DOHH2 (cell line): ENCODE measurements at regions not wholly inside any gene's neighbourhood (a gene's known extent, or its start where the extent isn't known, plus 50 kb on each side); places are given as distances from the start of the nearest gene placed in this dataset.
"Not testable (repeated sequence)": the region's sequence is repeated elsewhere in the genome, so short reads cannot be mapped to it uniquely, and the experiment has no call there.

Experiments
- H3F3A ChIP-seq: fragments of 200-600 bp; sonication (generic), shearing (Covaris generic); 2 replicates; pipeline ENCODE4 v1.6.0; 2016; ENCODE audit warnings: antibody characterized with exemption, mild to moderate bottlenecking; ENCODE audit not compliant: control insufficient read depth, insufficient read depth
- H3K27ac ChIP-seq: fragments of 200-600 bp; sonication (generic); 2 replicates; pipeline ENCODE4 v1.5.1; 2014; ENCODE audit warnings: low read depth, mild to moderate bottlenecking, low read length, moderate library complexity
- H3K27me3 ChIP-seq: fragments of 200-600 bp; sonication (generic); 2 replicates; pipeline ENCODE4 v1.6.1; 2014; ENCODE audit warnings: mild to moderate bottlenecking, low read length, mixed read lengths; ENCODE audit not compliant: control insufficient read depth
- H3K36me3 ChIP-seq: fragments of 200-600 bp; sonication (generic); 2 replicates; pipeline ENCODE4 v1.6.1; 2014; ENCODE audit warnings: mild to moderate bottlenecking, low read length, moderate library complexity, mixed read lengths; ENCODE audit not compliant: control insufficient read depth
- H3K4me1 ChIP-seq: fragments of 200-600 bp; sonication (generic); 2 replicates; pipeline ENCODE4 v1.6.1; 2014; ENCODE audit warnings: mild to moderate bottlenecking, low read length, mixed read lengths; ENCODE audit not compliant: control insufficient read depth
- H3K4me2 ChIP-seq: fragments of 200-600 bp; sonication (generic); 2 replicates; pipeline ENCODE4 v1.6.0; 2014; ENCODE audit warnings: mild to moderate bottlenecking, low read length, moderate library complexity
- H3K4me3 ChIP-seq: fragments of 200-600 bp; sonication (generic); 2 replicates; pipeline ENCODE4 v1.5.1; 2014; ENCODE audit warnings: mild to moderate bottlenecking, low read length, mixed read lengths
- H3K79me2 ChIP-seq: fragments of 200-600 bp; sonication (generic); 2 replicates; pipeline ENCODE4 v1.6.1; 2014; ENCODE audit warnings: mild to moderate bottlenecking, low read length, mixed read lengths; ENCODE audit not compliant: control insufficient read depth
- H3K9me2 ChIP-seq: fragments of 200-600 bp; sonication (generic); replicated peaks from 2 replicates; pipeline ENCODE4 v1.6.1; 2014; ENCODE audit warnings: mild to moderate bottlenecking, low read length, mixed read lengths; ENCODE audit not compliant: control insufficient read depth
- H3K9me3 ChIP-seq: fragments of 200-600 bp; sonication (generic); 2 replicates; pipeline ENCODE4 v1.6.1; 2014; ENCODE audit warnings: antibody characterized with exemption, low read length, mixed read lengths; ENCODE audit not compliant: control insufficient read depth, insufficient read depth
- H4K20me1 ChIP-seq: fragments of 200-600 bp; sonication (generic); 2 replicates; pipeline ENCODE4 v1.6.0; 2014; ENCODE audit warnings: low read depth, mild to moderate bottlenecking, antibody characterized with exemption, low read length, moderate library complexity; ENCODE audit not compliant: control insufficient read depth, insufficient read depth
- EZH2phosphoT487 ChIP-seq: fragments of 200-600 bp; sonication (generic); IDR thresholded peaks from 2 replicates; pipeline ENCODE4 v1.6.1; 2017; ENCODE audit warnings: borderline replicate concordance, mild to moderate bottlenecking, antibody characterized with exemption, low read length, moderate library complexity, mixed read lengths
- TF ChIP-seq, protein P1 (sequence below): fragments of 200-600 bp; sonication (generic); IDR thresholded peaks from one replicate; pipeline ENCODE4 v1.5.1; 2014; ENCODE audit warnings: antibody characterized with exemption, mild to moderate bottlenecking, low read depth, low read length; ENCODE audit not compliant: poor library complexity, severe bottlenecking

DNA sequence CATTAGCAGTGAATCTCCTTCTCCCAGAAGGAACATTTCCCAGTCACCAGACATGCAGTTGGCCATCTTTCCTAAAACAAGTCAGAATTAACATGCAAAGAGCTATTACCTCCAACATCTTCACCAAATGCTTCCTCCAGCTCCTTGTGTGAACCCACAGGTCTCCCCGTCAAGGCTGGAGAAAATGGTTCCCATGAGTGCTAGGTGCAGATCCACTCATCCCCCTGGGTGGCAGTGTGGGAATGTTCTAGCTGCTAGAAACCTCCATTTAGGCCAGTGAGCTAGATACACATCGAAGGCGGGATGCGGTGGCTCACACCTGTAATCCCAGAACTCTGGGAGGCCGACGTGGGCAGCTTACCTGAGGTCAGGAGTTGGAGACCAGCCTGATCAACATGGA lies 603.9 kb upstream of the SLC35B3 start:
- TF ChIP-seq, protein P1, sequence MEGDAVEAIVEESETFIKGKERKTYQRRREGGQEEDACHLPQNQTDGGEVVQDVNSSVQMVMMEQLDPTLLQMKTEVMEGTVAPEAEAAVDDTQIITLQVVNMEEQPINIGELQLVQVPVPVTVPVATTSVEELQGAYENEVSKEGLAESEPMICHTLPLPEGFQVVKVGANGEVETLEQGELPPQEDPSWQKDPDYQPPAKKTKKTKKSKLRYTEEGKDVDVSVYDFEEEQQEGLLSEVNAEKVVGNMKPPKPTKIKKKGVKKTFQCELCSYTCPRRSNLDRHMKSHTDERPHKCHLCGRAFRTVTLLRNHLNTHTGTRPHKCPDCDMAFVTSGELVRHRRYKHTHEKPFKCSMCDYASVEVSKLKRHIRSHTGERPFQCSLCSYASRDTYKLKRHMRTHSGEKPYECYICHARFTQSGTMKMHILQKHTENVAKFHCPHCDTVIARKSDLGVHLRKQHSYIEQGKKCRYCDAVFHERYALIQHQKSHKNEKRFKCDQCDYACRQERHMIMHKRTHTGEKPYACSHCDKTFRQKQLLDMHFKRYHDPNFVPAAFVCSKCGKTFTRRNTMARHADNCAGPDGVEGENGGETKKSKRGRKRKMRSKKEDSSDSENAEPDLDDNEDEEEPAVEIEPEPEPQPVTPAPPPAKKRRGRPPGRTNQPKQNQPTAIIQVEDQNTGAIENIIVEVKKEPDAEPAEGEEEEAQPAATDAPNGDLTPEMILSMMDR: no peak
- TF ChIP-seq EZH2phosphoT487: no peak
- Histone ChIP-seq H3K79me2 (no peaks in the 10 kb centered on the region), H3K36me3 (no peaks in the 10 kb centered on the region), H3K4me3 (no peak overlapping the region), H3K27ac (no peak overlapping the region), H3K4me1 (no peaks in the 10 kb centered on the region), H3K27me3 (no peaks in the 10 kb centered on the region), H3K9me2 (no peaks in the 10 kb centered on the region), H3F3A (no peaks in the 10 kb centered on the region), H4K20me1 (no peaks in the 10 kb centered on the region), H3K4me2 (no peak overlapping the region), H3K9me3 (peaks cover 9% of the 10 kb centered on the region; the same call in 1 of the 2 replicates)

- no peaks in the 10 kb centered on the region for H3K27me3 ChIP-seq
- no peak overlapping the region for H3K4me2 ChIP-seq
- no peak overlapping the region for H3K4me3 ChIP-seq
- H3K27ac ChIP-seq: no peak overlapping the region
- H3K9me2 ChIP-seq: no peaks in the 10 kb centered on the region
- no peak for TF ChIP-seq EZH2phosphoT487
- TF ChIP-seq, protein P1: no peak
- no peaks in the 10 kb centered on the region for H3F3A ChIP-seq
- H3K36me3 ChIP-seq: no peaks in the 10 kb centered on the region
- no peaks in the 10 kb centered on the region for H3K9me3 ChIP-seq
- H3K79me2 ChIP-seq: no peaks in the 10 kb centered on the region
- no peaks in the 10 kb centered on the region for H3K4me1 ChIP-seq
- no peaks in the 10 kb centered on the region for H4K20me1 ChIP-seq
Observed at GRCh38 chr6:9028086-9028485, 592.7 kb upstream of the SLC35B3 start.

DNA sequence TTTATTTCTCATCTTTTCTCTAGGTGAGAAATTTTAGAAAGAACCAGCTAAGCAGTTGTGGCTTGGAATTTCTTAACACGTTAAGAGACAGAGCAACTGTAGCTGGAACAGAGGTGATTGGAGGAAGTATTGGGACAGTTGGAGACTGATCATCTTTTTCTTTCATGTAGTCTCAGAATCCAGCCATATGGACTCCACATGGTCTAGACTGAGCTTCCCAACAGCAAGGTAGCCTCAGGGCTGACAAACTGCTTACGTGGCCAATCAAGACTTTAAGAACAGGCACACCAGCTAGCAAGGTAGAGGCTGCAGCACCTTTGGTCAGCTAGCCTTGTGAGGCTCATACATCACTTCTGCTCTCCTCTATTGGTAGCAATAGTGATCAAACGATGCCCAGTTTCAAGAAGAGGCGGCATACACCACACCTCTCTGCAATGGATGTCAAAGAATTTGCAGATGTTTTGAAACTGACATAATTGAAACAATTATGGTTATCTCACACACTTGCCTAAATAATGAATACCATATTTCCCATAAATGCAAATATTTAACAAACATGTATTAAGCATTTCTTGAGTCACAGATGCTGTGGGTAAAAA lies 590.5 kb upstream of the SLC35B3 start:
- Histone ChIP-seq H3K4me3 (no peak overlapping the region), H3K4me2 (no peak overlapping the region), H3K9me2 (no peaks in the 10 kb centered on the region), H3F3A (no peaks in the 10 kb centered on the region), H3K27me3 (no peaks in the 10 kb centered on the region), H4K20me1 (no peaks in the 10 kb centered on the region), H3K36me3 (no peaks in the 10 kb centered on the region), H3K27ac (no peak overlapping the region), H3K9me3 (no peaks in the 10 kb centered on the region), H3K79me2 (no peaks in the 10 kb centered on the region), H3K4me1 (no peaks in the 10 kb centered on the region)
- TF ChIP-seq, protein P1: no peak
- TF ChIP-seq EZH2phosphoT487: no peak

DNA sequence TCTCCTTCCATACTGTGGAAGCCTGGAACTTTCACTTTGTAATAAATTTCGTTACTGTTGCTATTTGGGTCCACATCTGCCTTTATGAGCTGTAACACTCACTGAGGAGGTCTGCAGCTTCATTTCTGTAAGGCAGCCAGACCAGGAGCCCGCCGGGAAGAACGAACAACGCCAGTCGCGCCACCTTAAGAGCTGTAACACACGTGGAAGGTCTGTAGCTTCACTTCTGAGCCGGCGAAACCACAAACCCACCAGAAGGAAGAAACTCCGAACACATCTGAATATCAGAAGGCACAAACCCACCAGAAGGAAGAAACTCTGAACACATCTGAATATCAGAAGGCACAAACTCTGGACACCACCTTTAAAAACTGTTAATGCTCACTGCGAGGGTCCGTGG lies 589.9 kb upstream of the SLC35B3 start:
- Histone ChIP-seq H3K4me3 (no peak overlapping the region), H3K27ac (no peak overlapping the region), H4K20me1 (no peaks in the 10 kb centered on the region), H3K4me1 (no peaks in the 10 kb centered on the region), H3K4me2 (no peak overlapping the region), H3F3A (no peaks in the 10 kb centered on the region), H3K27me3 (no peaks in the 10 kb centered on the region), H3K9me3 (no peaks in the 10 kb centered on the region), H3K9me2 (no peaks in the 10 kb centered on the region), H3K79me2 (no peaks in the 10 kb centered on the region), H3K36me3 (no peaks in the 10 kb centered on the region)
- TF ChIP-seq, protein P1: no peak
- no peak for TF ChIP-seq EZH2phosphoT487

- H3K4me1 ChIP-seq, H3K9me2 ChIP-seq, H3K36me3 ChIP-seq, H3K4me3 ChIP-seq, H3K79me2 ChIP-seq, H3K4me2 ChIP-seq, H3K27me3 ChIP-seq, H4K20me1 ChIP-seq, H3K27ac ChIP-seq, H3K9me3 ChIP-seq, H3F3A ChIP-seq: not testable (repeated sequence)
Observed at GRCh38 chr6:9024246-9024645, 588.9 kb upstream of the SLC35B3 start.
